WTC11 (cell line): ENCODE measurements at regions not wholly inside any gene's neighbourhood (a gene's known extent, or its start where the extent isn't known, plus 50 kb on each side); places are given as distances from the start of the nearest gene placed in this dataset.

Experiments
- ATAC-seq: fragments of 200-7000 bp; cut with Tn5 transposase; 2 replicates; pipeline ENCODE4 v1.10.0; 2021; ENCODE audit warnings: mild to moderate bottlenecking, moderate library complexity
- CTCF ChIA-PET: fragments of 300-600 bp; sonication (Branson Sonifier 250); formaldehyde crosslinking; loops from one replicate; lab custom pipeline; 2021; ENCODE audit warnings: antibody characterized with exemption; lab: Charles Lee
- POLR2A ChIA-PET: fragments of 350-600 bp; sonication (Branson Sonifier 250); formaldehyde crosslinking; loops from one replicate; lab custom pipeline; 2021; ENCODE audit warnings: antibody characterized with exemption; lab: Charles Lee
- DNase-seq: peaks from one replicate; pipeline ENCODE4 v3.0.0; 2021; ENCODE audit warnings: low spot score
- H3K27ac Mint-ChIP-seq: 2 replicates; pipeline ENCODE4 v1.8.0; 2021; ENCODE audit warnings: mixed read lengths
- H3K27me3 Mint-ChIP-seq: 2 replicates; pipeline ENCODE4 v1.8.0; 2021; ENCODE audit warnings: low read depth, mild to moderate bottlenecking, moderate library complexity, mixed read lengths
- H3K36me3 Mint-ChIP-seq: 2 replicates; pipeline ENCODE4 v1.8.0; 2021; ENCODE audit warnings: mixed read lengths
- H3K4me1 Mint-ChIP-seq: 2 replicates; pipeline ENCODE4 v1.8.0; 2022; ENCODE audit warnings: mixed read lengths
- H3K4me3 Mint-ChIP-seq: 2 replicates; pipeline ENCODE4 v1.8.0; 2021; ENCODE audit warnings: mild to moderate bottlenecking, moderate library complexity, mixed read lengths
- H3K9me3 Mint-ChIP-seq: 2 replicates; pipeline ENCODE4 v1.8.0; 2021; ENCODE audit warnings: mixed read lengths
- ATF1 ChIP-seq: sonication (generic); formaldehyde crosslinking; IDR thresholded peaks from 2 replicates; pipeline ENCODE4 v1.8.1; 2023; ENCODE audit warnings: mild to moderate bottlenecking, moderate library complexity, missing genetic modification reagents
- CBFB ChIP-seq: sonication (generic); formaldehyde crosslinking; IDR thresholded peaks from 2 replicates; pipeline ENCODE4 v1.8.1; 2022; ENCODE audit warnings: mild to moderate bottlenecking, low read depth, missing genetic modification reagents
- CREB1 ChIP-seq: sonication (generic); formaldehyde crosslinking; IDR thresholded peaks from 2 replicates; pipeline ENCODE4 v1.8.0; 2023; ENCODE audit warnings: mild to moderate bottlenecking, missing genetic modification reagents
- ESRRA ChIP-seq: sonication (generic); formaldehyde crosslinking; IDR thresholded peaks from 2 replicates; pipeline ENCODE4 v1.8.1; 2022; ENCODE audit warnings: mild to moderate bottlenecking, missing genetic modification reagents, borderline replicate concordance
- HMGXB4 ChIP-seq: sonication (generic); formaldehyde crosslinking; IDR thresholded peaks from 2 replicates; pipeline ENCODE4 v1.8.1; 2023; ENCODE audit warnings: mild to moderate bottlenecking, moderate library complexity, missing genetic modification reagents
- IRF2 ChIP-seq: sonication (generic); formaldehyde crosslinking; IDR thresholded peaks from 2 replicates; pipeline ENCODE4 v1.8.0; 2022; ENCODE audit warnings: low read depth, missing genetic modification reagents, borderline replicate concordance
- NFE2L1 ChIP-seq: sonication (generic); formaldehyde crosslinking; IDR thresholded peaks from 2 replicates; pipeline ENCODE4 v1.8.1; 2023; ENCODE audit warnings: missing genetic modification reagents
- SMAD3 ChIP-seq: sonication (generic); formaldehyde crosslinking; IDR thresholded peaks from 2 replicates; pipeline ENCODE4 v1.8.0; 2022; ENCODE audit warnings: missing genetic modification reagents, mild to moderate bottlenecking, borderline replicate concordance
- ZNF396 ChIP-seq: fragments of 250-450 bp; sonication (Bioruptor Pico); IDR thresholded peaks from 2 replicates; pipeline ENCODE4 v1.8.0; 2021; ENCODE audit warnings: mild to moderate bottlenecking, moderate library complexity, borderline replicate concordance
- ZNF532 ChIP-seq: fragments of 250-450 bp; sonication (Bioruptor Pico); IDR thresholded peaks from 2 replicates; pipeline ENCODE4 v1.9.0; 2021; ENCODE audit warnings: mild to moderate bottlenecking, borderline replicate concordance
- TF ChIP-seq, protein P1 (sequence below): fragments of 250-450 bp; sonication (Bioruptor Pico); conservative IDR thresholded peaks from 2 replicates; pipeline ENCODE4 v1.9.0; 2021; ENCODE audit warnings: mild to moderate bottlenecking
- TF ChIP-seq, protein P2 (sequence below): sonication (generic); formaldehyde crosslinking; IDR thresholded peaks from 2 replicates; pipeline ENCODE4 v1.8.0; 2022; ENCODE audit warnings: mild to moderate bottlenecking, missing genetic modification reagents
- TF ChIP-seq, protein P3 (sequence below): sonication (generic); formaldehyde crosslinking; IDR thresholded peaks from 2 replicates; pipeline ENCODE4 v1.8.0; 2022; ENCODE audit warnings: mild to moderate bottlenecking, missing genetic modification reagents

GRCh38 chr4:15151033-15151432, 148.8 kb downstream of the CPEB2 start (continued):
- TF ChIP-seq, protein P1, sequence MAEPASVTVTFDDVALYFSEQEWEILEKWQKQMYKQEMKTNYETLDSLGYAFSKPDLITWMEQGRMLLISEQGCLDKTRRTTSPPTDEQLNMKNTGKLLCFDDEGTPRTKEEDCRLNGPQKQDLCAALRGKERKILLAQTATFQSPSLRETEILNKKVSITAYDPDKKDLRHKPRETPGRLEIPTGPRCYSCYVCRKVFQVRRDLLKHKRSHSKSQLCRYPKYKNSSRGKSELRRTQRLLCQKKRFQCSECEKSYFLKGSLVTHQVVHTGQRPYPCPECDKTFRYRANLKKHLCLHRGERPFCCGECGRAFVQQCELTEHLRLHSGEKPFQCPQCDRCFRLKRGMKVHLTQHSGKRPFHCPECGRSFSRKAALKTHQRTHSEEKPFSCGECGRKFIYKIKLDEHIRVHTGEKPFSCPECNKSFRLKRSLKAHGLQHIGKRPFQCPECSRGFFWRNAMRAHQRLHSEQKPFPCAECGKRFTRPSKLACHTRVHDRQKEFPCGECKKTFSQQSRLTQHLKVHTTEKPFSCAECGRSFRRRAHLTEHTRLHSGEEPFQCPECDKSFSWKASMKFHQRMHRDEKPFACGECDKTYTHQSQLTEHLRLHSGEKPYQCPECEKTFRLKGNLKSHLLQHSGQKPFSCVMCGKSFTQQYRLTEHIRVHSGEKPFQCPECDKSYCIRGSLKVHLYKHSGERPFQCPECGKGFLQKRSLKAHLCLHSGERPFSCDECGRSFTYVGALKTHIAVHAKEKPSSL (CRISPR knock-in tag) = no peak
- no peak for TF ChIP-seq CBFB
- TF ChIP-seq, protein P2, sequence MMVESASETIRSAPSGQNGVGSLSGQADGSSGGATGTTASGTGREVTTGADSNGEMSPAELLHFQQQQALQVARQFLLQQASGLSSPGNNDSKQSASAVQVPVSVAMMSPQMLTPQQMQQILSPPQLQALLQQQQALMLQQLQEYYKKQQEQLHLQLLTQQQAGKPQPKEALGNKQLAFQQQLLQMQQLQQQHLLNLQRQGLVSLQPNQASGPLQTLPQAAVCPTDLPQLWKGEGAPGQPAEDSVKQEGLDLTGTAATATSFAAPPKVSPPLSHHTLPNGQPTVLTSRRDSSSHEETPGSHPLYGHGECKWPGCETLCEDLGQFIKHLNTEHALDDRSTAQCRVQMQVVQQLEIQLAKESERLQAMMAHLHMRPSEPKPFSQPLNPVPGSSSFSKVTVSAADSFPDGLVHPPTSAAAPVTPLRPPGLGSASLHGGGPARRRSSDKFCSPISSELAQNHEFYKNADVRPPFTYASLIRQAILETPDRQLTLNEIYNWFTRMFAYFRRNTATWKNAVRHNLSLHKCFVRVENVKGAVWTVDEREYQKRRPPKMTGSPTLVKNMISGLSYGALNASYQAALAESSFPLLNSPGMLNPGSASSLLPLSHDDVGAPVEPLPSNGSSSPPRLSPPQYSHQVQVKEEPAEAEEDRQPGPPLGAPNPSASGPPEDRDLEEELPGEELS (CRISPR knock-in tag) = no peak
- no peak for TF ChIP-seq ZNF396 (CRISPR knock-in tag)
- no peak for TF ChIP-seq IRF2 (CRISPR knock-in tag)
- no peak for TF ChIP-seq ATF1 (CRISPR knock-in tag)
- TF ChIP-seq, protein P3, sequence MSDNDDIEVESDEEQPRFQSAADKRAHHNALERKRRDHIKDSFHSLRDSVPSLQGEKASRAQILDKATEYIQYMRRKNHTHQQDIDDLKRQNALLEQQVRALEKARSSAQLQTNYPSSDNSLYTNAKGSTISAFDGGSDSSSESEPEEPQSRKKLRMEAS = no peak
- TF ChIP-seq ESRRA (CRISPR knock-in tag) = no peak
- TF ChIP-seq ZNF532 = no peak

- TF ChIP-seq SMAD3 (CRISPR knock-in tag) = no peak
- TF ChIP-seq CREB1 (CRISPR knock-in tag) = no peak
- Mint-ChIP-seq H3K27ac (no peak overlapping the region), H3K27me3 (peaks cover 5% of the 10 kb centered on the region; the same call in 1 of the 2 replicates), H3K4me3 (no peak overlapping the region), H3K4me1 (peaks cover 26% of the 10 kb centered on the region), H3K36me3 (no peaks in the 10 kb centered on the region), H3K9me3 (peaks cover 46% of the 10 kb centered on the region)
- no peak for ATAC-seq
- DNase-seq = no peak
- POLR2A ChIA-PET = no interaction called here
- CTCF ChIA-PET = no interaction called here
Observed at GRCh38 chr4:15153662-15154061, 151.4 kb downstream of the CPEB2 start.

DNA sequence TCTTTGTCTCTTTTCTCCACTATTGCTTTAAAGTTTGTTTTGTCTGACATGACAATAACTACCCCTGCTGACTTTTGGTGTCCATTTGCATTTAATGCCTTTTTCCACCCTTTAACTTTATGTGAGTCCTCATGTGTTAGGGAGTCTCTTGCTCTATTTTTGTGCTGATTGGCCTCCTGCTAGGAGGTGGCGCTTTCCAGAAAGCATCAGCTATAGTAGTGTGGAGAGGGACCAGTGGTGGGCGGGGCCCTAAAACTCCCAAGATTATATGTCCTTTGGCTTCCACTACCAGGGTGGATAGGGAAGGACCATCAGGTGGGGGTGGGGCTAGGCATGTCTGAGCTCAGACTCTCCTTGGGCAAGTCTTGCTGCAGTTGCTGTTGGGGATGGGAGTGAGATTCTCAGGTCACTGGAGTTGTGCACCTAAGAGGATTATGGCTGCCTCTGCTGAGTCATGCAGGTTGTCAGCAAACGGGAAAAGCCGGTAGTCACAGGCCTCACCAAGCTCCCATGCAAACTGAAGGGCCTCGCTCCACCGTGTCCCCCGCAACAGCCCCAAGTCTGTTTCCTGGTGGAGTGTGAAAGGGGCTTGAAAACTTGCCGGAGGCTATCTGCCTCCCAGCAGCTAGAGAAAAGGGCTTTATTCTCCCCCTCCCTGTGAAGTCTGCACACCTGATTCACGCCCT, 156.3 kb downstream of the CPEB2 start:
- Mint-ChIP-seq H3K27ac (no peak overlapping the region), H3K4me3 (no peak overlapping the region), H3K4me1 (peaks cover 46% of the 10 kb centered on the region), H3K9me3 (peaks cover 38% of the 10 kb centered on the region), H3K36me3 (no peaks in the 10 kb centered on the region), H3K27me3 (peaks cover 15% of the 10 kb centered on the region)
- POLR2A ChIA-PET = interaction anchor here (1.2 kb wide), 1 partner anchor 143 kb away, joined by 3 read pairs; no protein-coding TSS in a partner anchor
- no peak for TF ChIP-seq HMGXB4 (CRISPR knock-in tag)
- peak; percentile 95 for TF ChIP-seq NFE2L1 (CRISPR knock-in tag)
- no peak for TF ChIP-seq CBFB
- CTCF ChIA-PET = no interaction called here
- DNase-seq = peak; percentile 24
- ATAC-seq = peak; percentile 56
